Fibroblast of villous mesenchyme (primary cell): ENCODE measurements at regions not wholly inside any gene's neighbourhood (a gene's known extent, or its start where the extent isn't known, plus 50 kb on each side); places are given as distances from the start of the nearest gene placed in this dataset. TPM values are rescaled to one million over a fixed set of nuclear protein-coding genes. Genes with fewer than 3 reads are reported as not detected.

ENCODE experiments used
- DNase-seq: peaks from one replicate; pipeline ENCODE4 v3.0.0-alpha.2; 2010; ENCODE audit warnings: low read depth
- H3K4me3 ChIP-seq: 2 replicates; pipeline ENCODE4 v1.5.1; 2011; ENCODE audit warnings: low read depth, mild to moderate bottlenecking, low read length
- small RNA-seq: library from RNA; depleted of rRNA; stranded (forward); fragments of <200 nt; gene quantifications from one replicate; pipeline ENCODE3, GENCODE V24; 2012
- TF ChIP-seq, protein P1 (sequence below): IDR thresholded peaks from 2 replicates; pipeline ENCODE4 v1.5.1; 2012; ENCODE audit warnings: low read depth, mild to moderate bottlenecking, low read length; ENCODE audit not compliant: insufficient read depth

DNA sequence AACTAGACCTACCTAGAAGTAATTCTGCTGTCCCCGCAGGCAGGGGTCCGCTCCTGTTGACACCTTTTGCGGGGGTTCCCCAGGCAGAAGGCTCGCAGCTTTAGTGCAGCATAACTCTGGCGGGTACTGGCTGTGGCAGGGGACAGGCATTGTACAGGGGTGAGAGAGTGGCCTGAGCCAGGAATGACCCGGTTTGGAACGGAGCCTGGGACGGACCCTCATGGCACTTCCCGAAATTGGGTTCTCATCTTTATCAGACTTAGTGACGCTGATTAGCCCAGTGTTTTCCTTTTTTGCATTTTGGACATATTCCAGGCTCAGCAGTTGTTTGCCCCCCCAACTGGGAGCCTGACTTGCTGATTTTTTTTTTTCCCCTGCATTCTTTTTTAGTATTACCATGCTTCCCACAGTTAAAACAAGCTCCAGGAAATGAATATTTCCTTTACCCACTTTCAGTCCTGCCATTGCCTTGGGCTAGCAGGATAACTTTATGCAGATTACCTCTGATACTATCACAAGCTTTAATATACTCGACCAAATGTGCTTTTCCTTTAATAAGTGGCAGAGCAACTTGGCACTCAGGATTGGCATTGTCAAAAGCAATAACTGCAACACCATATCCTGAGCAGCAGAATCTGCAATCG lies 55.8 kb upstream of the WDR1 start:
- TF ChIP-seq, protein P1, sequence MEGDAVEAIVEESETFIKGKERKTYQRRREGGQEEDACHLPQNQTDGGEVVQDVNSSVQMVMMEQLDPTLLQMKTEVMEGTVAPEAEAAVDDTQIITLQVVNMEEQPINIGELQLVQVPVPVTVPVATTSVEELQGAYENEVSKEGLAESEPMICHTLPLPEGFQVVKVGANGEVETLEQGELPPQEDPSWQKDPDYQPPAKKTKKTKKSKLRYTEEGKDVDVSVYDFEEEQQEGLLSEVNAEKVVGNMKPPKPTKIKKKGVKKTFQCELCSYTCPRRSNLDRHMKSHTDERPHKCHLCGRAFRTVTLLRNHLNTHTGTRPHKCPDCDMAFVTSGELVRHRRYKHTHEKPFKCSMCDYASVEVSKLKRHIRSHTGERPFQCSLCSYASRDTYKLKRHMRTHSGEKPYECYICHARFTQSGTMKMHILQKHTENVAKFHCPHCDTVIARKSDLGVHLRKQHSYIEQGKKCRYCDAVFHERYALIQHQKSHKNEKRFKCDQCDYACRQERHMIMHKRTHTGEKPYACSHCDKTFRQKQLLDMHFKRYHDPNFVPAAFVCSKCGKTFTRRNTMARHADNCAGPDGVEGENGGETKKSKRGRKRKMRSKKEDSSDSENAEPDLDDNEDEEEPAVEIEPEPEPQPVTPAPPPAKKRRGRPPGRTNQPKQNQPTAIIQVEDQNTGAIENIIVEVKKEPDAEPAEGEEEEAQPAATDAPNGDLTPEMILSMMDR = no peak
- H3K4me3 ChIP-seq = no peak overlapping the region
- no peak for DNase-seq

DNA sequence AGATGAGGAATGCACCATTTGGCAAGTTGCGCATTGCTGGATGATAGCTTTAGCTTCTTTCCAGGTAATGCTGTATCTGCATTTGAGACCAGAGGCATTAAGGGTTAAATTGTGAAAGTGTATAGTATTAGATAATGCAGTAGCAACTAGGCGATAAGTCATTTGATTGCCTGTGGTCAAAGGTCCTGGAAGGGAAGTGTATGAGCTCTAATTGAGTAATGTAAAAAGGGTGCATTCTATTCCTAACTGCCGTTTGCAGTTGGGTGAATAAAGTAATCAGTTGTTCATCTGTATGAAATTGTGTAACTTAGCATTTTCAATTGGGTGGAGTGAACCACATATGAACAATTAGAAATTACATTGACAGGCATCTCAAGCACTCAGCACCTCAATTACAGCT lies 54.5 kb upstream of the WDR1 start:
- TF ChIP-seq, protein P1 = no peak
- no peak for DNase-seq
- no peak overlapping the region for H3K4me3 ChIP-seq

DNA sequence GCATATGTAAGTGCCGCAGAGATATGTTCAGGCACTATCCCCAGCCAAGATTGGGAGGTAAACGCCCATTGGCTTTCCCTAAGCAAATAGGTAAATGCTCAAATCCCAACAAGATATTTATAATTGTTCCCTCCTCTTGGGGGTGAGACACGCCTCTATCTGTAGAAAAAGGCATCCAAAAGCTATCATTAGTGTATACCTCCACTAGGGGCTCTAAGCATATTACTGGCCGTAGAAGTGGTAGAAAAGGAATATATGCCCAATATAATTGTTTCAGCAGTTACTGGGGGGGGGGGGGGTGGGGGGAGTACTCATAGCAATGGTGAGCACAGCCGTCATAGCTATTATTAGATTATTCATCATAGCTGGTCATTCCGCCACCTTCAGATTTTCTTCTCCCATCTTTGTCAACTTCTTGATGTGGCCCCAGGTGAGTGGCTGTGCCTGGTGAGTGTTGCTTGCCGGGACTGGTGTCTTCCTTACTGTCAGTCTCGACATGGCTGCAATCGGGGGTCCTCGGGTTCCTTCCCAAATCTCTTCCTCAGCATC lies 53.3 kb upstream of the WDR1 start:
- TF ChIP-seq, protein P1 = no peak
- no peak overlapping the region for H3K4me3 ChIP-seq
- DNase-seq = no peak

- H3K4me3 ChIP-seq = no peak overlapping the region
- DNase-seq = no peak
- TF ChIP-seq, protein P1 = no peak
Observed at GRCh38 chr4:10168151-10168550, 51.6 kb upstream of the WDR1 start.

DNA sequence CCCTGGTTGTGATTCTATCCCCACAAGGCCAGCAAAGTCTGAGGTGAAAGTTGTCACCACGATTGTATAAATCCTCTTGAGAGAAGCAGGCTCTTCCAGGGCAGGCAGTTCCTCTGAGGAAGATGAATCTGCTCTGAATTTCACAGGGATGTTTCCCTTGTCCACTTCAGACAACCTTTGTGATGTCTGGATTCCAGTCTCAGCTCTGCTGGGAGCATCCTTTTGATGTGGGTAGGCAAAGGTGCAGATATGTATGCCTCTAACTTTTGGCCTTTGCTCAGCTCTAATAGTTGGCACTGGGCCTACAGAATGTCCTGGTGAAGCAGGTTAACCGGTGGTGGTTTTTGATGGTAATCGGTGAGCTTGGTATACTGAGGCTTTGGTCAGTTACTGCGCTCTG lies 50.6 kb upstream of the WDR1 start:
- TF ChIP-seq, protein P1 = no peak
- no peak overlapping the region for H3K4me3 ChIP-seq
- DNase-seq = no peak

Small RNAs in the stretch of these regions (small RNA-seq; reads per million reads assigned to genes)
- gene AC006499.8 = not detected
